GM12801 (cell line): ENCODE measurements at regions not wholly inside any gene's neighbourhood (a gene's known extent, or its start where the extent isn't known, plus 50 kb on each side); places are given as distances from the start of the nearest gene placed in this dataset.

Experiments used
- TF ChIP-seq, protein P1 (sequence below): IDR thresholded peaks from one replicate; pipeline ENCODE4 v1.5.1; 2011; ENCODE audit warnings: control low read depth; ENCODE audit not compliant: insufficient read length; ENCODE audit errors: extremely low read depth

DNA sequence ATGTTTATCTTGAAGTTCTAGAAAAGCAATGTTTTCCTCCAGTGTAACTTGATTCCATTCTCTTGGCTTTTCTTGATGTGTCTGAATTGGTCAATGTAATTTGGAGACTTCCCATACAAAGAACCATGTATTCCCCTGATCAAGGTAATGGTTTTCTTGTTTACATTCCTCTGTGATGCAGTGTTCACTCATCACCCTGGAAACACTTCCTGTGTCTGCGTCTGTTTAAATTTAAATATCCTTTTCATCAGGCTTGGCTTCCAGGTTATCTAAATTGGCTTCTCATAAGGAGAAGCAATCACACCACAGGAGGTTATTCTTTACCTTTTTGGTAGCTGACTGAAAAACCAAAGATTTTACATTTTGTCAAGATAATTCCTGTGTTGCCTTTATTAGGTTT lies 237.3 kb upstream of the WSCD1 start:
- TF ChIP-seq, protein P1, sequence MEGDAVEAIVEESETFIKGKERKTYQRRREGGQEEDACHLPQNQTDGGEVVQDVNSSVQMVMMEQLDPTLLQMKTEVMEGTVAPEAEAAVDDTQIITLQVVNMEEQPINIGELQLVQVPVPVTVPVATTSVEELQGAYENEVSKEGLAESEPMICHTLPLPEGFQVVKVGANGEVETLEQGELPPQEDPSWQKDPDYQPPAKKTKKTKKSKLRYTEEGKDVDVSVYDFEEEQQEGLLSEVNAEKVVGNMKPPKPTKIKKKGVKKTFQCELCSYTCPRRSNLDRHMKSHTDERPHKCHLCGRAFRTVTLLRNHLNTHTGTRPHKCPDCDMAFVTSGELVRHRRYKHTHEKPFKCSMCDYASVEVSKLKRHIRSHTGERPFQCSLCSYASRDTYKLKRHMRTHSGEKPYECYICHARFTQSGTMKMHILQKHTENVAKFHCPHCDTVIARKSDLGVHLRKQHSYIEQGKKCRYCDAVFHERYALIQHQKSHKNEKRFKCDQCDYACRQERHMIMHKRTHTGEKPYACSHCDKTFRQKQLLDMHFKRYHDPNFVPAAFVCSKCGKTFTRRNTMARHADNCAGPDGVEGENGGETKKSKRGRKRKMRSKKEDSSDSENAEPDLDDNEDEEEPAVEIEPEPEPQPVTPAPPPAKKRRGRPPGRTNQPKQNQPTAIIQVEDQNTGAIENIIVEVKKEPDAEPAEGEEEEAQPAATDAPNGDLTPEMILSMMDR = no peak

DNA sequence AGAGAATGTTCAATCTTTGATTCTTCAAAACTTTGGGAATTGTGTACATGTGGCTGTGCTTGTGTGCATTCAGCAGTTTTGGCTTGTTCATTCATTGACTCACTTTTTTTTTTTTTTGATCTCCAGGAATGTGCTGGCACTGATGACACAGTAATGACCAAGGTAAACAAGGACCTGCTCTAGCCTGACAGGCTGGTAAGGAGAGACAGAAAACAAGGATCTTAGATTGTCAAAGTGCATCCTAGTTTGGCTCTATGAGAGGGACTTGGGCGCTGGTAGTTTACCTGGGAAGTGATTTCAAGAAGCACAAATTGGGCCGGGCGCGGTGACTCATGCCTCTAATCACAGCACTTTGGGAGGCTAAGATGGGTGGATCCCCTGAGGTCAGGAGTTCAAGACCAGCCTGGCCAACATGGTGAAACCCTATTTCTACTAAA lies 233.1 kb upstream of the WSCD1 start:
- TF ChIP-seq, protein P1 = no peak

DNA sequence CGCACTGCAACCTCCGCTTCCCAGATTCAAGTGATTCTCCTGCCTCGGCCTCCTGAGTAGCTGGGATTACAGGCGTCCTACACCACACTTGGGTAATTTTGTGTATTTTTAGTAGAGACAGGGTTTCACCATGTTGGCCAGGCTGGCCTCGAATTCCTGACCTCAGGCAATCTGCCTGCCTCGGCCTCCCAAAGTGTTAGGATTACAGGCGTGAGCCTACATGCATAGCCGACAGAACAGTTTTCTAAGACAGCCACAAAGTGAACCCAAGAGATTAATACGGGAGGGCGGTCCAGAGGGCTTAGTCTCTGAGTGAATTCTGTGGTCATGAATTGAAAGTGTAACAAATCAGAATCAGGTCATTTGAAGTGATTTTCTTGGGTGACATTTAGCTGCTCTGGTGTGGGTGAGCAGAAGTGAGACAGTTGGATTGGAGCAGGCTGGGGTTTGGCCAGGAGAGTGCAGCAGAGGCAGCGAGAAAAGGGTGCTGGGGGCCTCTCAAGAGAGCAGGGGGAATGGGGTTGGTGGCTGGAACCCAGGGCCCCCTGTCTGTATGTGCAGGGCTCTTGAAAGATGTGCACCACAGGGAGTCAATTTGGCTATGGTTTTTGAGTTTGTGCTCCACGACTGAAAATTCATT lies 231.4 kb upstream of the WSCD1 start:
- TF ChIP-seq, protein P1 = no peak

DNA sequence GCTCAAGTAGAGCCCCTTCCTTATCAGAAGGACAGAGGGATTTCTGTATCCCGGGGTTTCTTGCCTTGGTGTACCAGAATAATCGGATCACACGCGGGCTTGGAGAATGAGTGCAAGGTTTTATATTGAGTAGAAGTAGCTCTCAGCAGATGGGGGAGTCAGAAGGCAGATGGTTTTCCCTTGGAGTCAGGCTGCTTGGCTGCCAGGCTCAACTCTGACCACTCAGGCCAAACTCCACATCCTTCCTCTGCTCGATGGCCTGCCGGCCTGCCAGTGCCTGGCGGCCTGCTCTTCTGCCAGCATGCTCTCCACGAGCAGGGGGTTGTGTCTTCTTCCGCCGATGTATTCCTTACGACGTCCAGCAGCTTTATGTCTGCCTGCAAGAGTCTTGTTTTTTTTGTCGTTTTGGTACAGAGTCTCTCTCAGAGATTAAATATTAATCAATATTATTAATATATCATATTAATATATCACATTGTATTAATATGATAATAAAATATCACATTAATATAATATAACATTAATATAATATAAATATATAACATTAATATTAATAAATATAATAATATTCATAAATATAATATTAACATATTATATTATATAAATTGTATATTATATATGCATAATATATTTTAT lies 229.2 kb upstream of the WSCD1 start:
- TF ChIP-seq, protein P1 = no peak

DNA sequence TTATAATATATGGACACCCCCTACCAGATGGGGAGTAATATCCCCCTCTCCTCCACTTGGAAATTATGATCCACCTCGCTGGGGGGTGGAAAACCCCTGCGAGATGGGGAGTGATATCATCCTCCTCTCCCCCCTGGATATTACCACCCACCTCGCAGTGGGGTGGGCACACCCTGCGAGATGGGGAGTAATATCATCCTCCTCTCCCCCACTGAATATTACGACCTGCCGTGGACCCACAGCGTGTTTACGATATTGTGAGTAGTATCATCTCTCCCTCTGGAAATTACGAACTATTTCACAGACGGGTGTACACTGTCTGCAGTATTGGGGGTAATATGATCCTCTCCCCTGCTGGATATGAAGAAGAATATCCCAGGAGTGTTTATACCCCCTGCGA lies 228.3 kb upstream of the WSCD1 start:
- TF ChIP-seq, protein P1 = no peak

DNA sequence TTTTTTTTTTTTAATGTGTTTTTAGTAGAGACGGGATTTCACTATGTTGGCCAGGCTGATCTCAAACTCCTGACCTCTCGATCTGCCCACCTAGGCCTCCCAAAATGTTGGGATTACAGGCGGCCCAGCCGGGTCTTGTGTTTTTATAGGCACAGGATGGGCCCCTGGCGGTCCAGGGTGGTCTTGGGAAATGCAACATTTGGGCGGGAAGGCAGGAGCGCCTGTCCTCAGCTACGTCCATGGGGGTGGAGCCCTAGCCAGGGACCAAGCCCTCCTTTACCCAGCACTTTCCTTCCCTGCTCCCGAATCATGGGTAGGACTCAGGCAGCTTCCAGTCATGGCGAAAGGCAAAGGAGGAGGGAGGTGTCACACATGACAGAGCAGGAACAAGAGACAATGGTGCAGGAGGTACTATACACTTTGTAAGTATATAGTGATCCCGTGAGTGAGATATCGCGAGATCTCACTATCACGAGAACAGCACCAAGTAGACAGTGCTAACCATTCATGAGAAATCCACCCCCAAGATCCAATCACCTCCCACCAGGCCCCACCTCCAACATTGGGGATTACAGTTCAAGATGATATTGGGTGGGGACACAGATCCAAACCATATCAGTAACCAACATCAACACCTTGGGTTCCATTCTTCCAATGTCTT lies 226.7 kb upstream of the WSCD1 start:
- TF ChIP-seq, protein P1 = no peak

DNA sequence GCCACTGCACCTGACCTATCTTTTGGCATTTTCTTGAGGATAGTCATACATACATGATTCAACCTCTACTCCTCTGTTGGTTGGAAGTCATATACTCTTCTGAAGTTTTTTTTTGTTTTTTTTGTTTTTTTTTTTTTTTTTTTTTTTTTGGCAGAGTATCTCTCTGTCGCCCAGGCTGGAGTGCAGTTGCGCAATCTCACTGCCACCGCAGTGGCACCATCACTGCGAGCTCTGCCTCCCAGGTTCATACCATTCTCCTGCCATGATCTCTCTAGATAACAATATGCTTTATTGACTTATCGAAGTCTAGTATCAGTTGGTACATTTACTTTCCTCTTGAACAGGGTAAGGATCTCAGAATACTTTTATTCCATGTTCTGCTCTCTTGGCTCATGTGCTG lies 224.2 kb upstream of the WSCD1 start:
- TF ChIP-seq, protein P1 = no peak
